Prostate gland (tissue), 2 donors: ENCODE measurements at regions not wholly inside any gene's neighbourhood (a gene's known extent, or its start where the extent isn't known, plus 50 kb on each side); places are given as distances from the start of the nearest gene placed in this dataset.

Experiments used
- DNase-seq: peaks from one replicate; pipeline ENCODE4 v3.0.0-alpha.2; 2019; ENCODE audit warnings: low spot score
- H3K27ac ChIP-seq, 2 donors: fragments of 200-600 bp; sonication (generic); 2 replicates each; pipeline ENCODE4 v1.5.1; 2017 to 2019
- H3K27me3 ChIP-seq: fragments of 200-600 bp; sonication (generic); replicated peaks from 2 replicates; pipeline ENCODE4 v1.5.1; 2019; ENCODE audit not compliant: insufficient read depth
- H3K36me3 ChIP-seq, 2 donors: fragments of 200-600 bp; sonication (generic); 1 replicate in 1 of 2; 2 replicates in 1 of 2; pipeline versions ENCODE4 v1.5.1 to v1.8.1; 2017 to 2019
- H3K4me1 ChIP-seq: fragments of 200-600 bp; sonication (generic); replicated peaks from 2 replicates; pipeline ENCODE4 v1.5.1; 2019
- H3K4me3 ChIP-seq, 2 donors: fragments of 200-600 bp; sonication (generic); 2 replicates each; pipeline ENCODE4 v1.5.1; 2017 to 2019
- H3K9me3 ChIP-seq: fragments of 200-600 bp; sonication (generic); 2 replicates; pipeline ENCODE4 v1.5.1; 2017
- POLR2A ChIP-seq: fragments of 450-650 bp; IDR thresholded peaks from one replicate; pipeline ENCODE4 v1.6.1; 2016; ENCODE audit warnings: antibody characterized with exemption, mild to moderate bottlenecking
- POLR2AphosphoS5 ChIP-seq: sonication (generic); formaldehyde crosslinking; IDR thresholded peaks from one replicate; pipeline ENCODE4 v1.6.1; 2017; ENCODE audit warnings: antibody characterized with exemption
- WGBS: methylation state at CpG from one replicate; pipeline ENCODE4 v1.1.5; 2018; 5-methylcytosine and 5-hydroxymethylcytosine counted together
- intact Hi-C: fragments of 100-400 bp; cut with DNase I; formaldehyde crosslinking; loops from one replicate; pipeline ENCODE4 v1.14.2; 2022
- TF ChIP-seq, protein P1 (sequence below), 4 experiments: fragments of 200-600 bp in 2 of 4; fragments of 450-650 bp in 2 of 4; sonication (generic) in 2 of 4; IDR thresholded peaks; 1 replicate in 3 of 4; 2 replicates in 1 of 4; pipeline ENCODE4 v1.5.1; 2016 to 2019; ENCODE audit warnings: antibody characterized with exemption in 4 of 4, mild to moderate bottlenecking in 2 of 4, moderate library complexity in 2 of 4

DNA sequence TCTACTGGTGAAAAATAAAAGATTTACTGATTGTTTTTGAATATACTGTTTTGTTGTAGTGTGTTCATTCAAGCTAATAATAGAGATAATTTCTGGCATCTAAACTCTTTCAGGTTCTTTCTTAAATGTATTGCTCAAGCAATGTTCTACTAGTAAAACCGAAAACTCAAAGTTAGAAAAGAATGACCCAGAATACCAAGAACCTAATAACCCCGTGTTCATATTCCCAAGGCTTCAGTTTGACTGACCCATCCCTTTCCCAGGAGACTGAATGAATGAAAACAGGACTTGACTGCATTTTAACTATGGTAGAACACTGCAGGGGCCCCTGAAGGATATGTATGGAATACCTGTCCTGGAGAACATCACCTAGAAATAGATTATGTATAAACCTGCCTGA, 375.3 kb downstream of the MAFB start:
- no peak for DNase-seq
- H3K27ac ChIP-seq: no peak overlapping the region
- H3K36me3 ChIP-seq: no peaks in the 10 kb centered on the region
- 80% methylated on average over 2 of the region's 2 CpGs for WGBS
- TF ChIP-seq, protein P1, sequence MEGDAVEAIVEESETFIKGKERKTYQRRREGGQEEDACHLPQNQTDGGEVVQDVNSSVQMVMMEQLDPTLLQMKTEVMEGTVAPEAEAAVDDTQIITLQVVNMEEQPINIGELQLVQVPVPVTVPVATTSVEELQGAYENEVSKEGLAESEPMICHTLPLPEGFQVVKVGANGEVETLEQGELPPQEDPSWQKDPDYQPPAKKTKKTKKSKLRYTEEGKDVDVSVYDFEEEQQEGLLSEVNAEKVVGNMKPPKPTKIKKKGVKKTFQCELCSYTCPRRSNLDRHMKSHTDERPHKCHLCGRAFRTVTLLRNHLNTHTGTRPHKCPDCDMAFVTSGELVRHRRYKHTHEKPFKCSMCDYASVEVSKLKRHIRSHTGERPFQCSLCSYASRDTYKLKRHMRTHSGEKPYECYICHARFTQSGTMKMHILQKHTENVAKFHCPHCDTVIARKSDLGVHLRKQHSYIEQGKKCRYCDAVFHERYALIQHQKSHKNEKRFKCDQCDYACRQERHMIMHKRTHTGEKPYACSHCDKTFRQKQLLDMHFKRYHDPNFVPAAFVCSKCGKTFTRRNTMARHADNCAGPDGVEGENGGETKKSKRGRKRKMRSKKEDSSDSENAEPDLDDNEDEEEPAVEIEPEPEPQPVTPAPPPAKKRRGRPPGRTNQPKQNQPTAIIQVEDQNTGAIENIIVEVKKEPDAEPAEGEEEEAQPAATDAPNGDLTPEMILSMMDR (IDR thresholded peaks at IDR 0.05): no peak
- TF ChIP-seq POLR2AphosphoS5 (no peak), POLR2A (no peak)
- no peak overlapping the region for H3K4me3 ChIP-seq
- H3K27me3 ChIP-seq: no peaks in the 10 kb centered on the region
- no peaks in the 10 kb centered on the region for H3K4me1 ChIP-seq
- intact Hi-C loops: no loop called here
- H3K9me3 ChIP-seq: no peaks in the 10 kb centered on the region

DNA sequence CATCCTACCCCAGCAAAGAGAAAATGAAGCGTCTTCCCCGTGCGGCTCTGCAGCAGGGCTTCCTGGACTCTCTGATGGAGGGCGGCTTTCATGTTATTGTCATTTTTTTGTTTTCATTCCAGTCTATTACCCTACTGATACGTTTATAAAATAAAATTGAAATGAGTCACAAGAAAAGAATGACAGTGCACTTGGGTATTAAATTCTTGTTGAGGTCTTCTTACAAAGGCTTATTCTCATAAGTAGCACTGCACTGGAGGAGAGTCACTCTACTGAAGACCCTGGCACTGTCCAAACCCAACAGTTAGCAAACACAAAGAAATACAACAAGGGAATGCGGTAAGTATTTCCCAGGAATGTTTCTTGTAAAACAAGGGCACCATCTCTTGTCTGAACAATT, 379.3 kb downstream of the MAFB start:
- 77% methylated on average over 6 of the region's 6 CpGs for WGBS
- Histone ChIP-seq H3K36me3 (no peaks in the 10 kb centered on the region), H3K27me3 (no peaks in the 10 kb centered on the region), H3K4me3 (no peak overlapping the region), H3K4me1 (no peaks in the 10 kb centered on the region), H3K27ac (no peak overlapping the region), H3K9me3 (no peaks in the 10 kb centered on the region)
- intact Hi-C loops: no loop called here
- TF ChIP-seq, protein P1 (IDR thresholded peaks at IDR 0.05): no peak
- TF ChIP-seq POLR2AphosphoS5 (no peak), POLR2A (no peak)
- no peak for DNase-seq

DNA sequence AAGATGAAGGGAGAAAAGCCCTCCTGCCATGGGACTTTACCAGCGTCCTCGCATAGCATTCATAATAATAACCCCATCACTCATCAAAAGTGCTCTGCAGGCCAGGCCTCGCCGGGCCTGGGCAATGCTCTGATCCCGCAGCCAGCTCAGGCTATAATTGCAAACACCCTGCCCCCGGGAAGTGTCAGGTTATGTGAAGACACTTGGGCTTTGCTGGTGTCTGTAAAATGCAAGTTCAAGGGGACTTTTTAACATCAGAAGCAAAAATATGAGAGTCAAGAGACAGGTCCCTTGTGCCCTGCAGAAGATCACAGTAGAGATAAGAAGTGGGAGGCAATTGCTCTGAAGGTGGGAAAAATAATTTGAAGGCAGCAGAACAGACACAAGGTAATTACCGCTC, 381.0 kb downstream of the MAFB start:
- TF ChIP-seq, protein P1 (IDR thresholded peaks at IDR 0.05): no peak
- TF ChIP-seq POLR2A (no peak), POLR2AphosphoS5 (no peak)

DNA sequence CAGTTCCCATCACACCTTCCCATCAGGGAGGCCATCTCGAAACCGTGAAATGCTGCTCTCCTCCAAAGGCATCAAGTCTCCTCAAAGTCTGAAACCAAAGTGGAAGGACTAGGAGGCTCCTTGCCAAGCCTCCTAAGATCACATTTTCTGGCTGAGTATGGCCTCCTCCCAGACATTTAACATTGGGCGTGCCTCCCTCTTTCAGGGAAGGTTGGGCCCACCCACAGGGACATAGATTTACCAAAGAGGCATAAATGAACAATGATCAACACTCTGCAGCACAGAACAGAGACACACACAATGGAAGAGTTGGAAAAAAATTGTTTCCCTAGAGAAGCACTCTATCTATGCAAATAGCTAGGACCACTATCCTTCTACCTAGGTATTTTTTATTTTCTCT, 381.8 kb downstream of the MAFB start:
- H3K27ac ChIP-seq: no peak overlapping the region
- intact Hi-C loops: no loop called here
- 67% methylated on average over 3 of the region's 3 CpGs for WGBS
- no peak for DNase-seq
- TF ChIP-seq POLR2AphosphoS5 (no peak), POLR2A (no peak)
- TF ChIP-seq, protein P1 (IDR thresholded peaks at IDR 0.05): no peak
- no peaks in the 10 kb centered on the region for H3K36me3 ChIP-seq
- no peaks in the 10 kb centered on the region for H3K9me3 ChIP-seq
- no peaks in the 10 kb centered on the region for H3K4me1 ChIP-seq
- H3K27me3 ChIP-seq: no peaks in the 10 kb centered on the region
- no peak overlapping the region for H3K4me3 ChIP-seq

More for the DNA sequence above, 381.0 kb downstream of the MAFB start:
- Histone ChIP-seq H3K36me3 (no peaks in the 10 kb centered on the region), H3K4me1 (no peaks in the 10 kb centered on the region), H3K27me3 (no peaks in the 10 kb centered on the region), H3K4me3 (no peak overlapping the region), H3K9me3 (no peaks in the 10 kb centered on the region), H3K27ac (no peak overlapping the region)
- 82% methylated on average over 7 of the region's 7 CpGs for WGBS
- DNase-seq: no peak
- intact Hi-C loops: no loop called here

DNA sequence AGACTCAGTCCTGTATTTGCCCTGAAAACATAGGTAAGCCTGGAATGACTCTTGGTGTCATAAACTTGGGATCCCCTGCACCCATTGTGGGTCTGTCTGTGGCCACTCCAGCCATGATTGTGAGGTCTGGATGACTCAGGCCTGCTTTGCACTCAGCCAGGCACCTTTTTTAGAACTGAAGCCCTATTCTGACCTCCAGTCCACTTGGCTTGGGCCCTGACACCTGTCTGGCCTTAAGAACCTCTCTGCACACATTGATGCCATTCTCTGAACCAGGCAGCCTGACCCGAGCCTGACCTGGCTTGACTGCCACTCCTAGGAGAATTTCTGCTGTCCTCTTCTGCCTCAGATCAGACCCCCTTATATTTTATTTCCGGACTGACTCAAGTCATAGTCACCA, 383.7 kb downstream of the MAFB start:
- Histone ChIP-seq H3K27me3 (no peaks in the 10 kb centered on the region), H3K27ac (no peak overlapping the region), H3K9me3 (no peaks in the 10 kb centered on the region), H3K4me1 (no peaks in the 10 kb centered on the region), H3K4me3 (no peak overlapping the region), H3K36me3 (no peaks in the 10 kb centered on the region)
- 87% methylated on average over 2 of the region's 2 CpGs for WGBS
- intact Hi-C loops: no loop called here
- TF ChIP-seq, protein P1 (IDR thresholded peaks at IDR 0.05): no peak
- TF ChIP-seq POLR2AphosphoS5 (no peak), POLR2A (no peak)
- no peak for DNase-seq
